ENCODE measurements at regions not wholly inside any gene's neighbourhood (a gene's known extent, or its start where the extent isn't known, plus 50 kb on each side); places are given as distances from the start of the nearest gene placed in this dataset.

- no peak for TF ChIP-seq ZNF626 (tag by site-specific recombination; IDR thresholded peaks at IDR 0.05)
- TF ChIP-seq ZFP3 (tag by site-specific recombination; IDR thresholded peaks at IDR 0.05; ENCODE audit: low read depth) = no peak
- no peak for TF ChIP-seq ZNF548 (tag by site-specific recombination; IDR thresholded peaks at IDR 0.05)
- TF ChIP-seq ZNF280D (tag by site-specific recombination; IDR thresholded peaks at IDR 0.05) = no peak
Measured at GRCh38 chr12:87796961-87797516, 232.2 kb downstream of the C12orf50 start (continued).

- ChIA-PET CTCF (no interaction called here), POLR2A (no interaction called here)
- TF ChIP-seq TRIM28 (IDR thresholded peaks at IDR 0.05; ENCODE audit: borderline replicate concordance, low read length) (no peak), SP7 (tag by site-specific recombination; IDR thresholded peaks at IDR 0.05) (no peak), ZNF660 (tag by site-specific recombination; IDR thresholded peaks at IDR 0.05) (no peak), ZNF138 (tag by site-specific recombination; IDR thresholded peaks at IDR 0.05; ENCODE audit: borderline replicate concordance) (no peak), ZNF394 (tag by site-specific recombination; IDR thresholded peaks at IDR 0.05; ENCODE audit: borderline replicate concordance) (no peak), AEBP2 (tag by site-specific recombination; IDR thresholded peaks at IDR 0.05; ENCODE audit: borderline replicate concordance) (no peak), ZNF37A (tag by site-specific recombination; IDR thresholded peaks at IDR 0.05) (no peak), SCRT1 (tag by site-specific recombination; IDR thresholded peaks at IDR 0.05; ENCODE audit: borderline replicate concordance) (no peak), ZNF624 (tag by site-specific recombination; IDR thresholded peaks at IDR 0.05) (no peak), ZNF596 (tag by site-specific recombination; IDR thresholded peaks at IDR 0.05) (no peak), ZBTB17 (tag by site-specific recombination; IDR thresholded peaks at IDR 0.05) (no peak), SCRT2 (tag by site-specific recombination; IDR thresholded peaks at IDR 0.05) (no peak), ZNF184 (tag by site-specific recombination; IDR thresholded peaks at IDR 0.05) (no peak), ZNF600 (tag by site-specific recombination; IDR thresholded peaks at IDR 0.05) (no peak), ATF2 (tag by site-specific recombination; IDR thresholded peaks at IDR 0.05; ENCODE audit: low read depth) (no peak)
- Histone ChIP-seq H3K4me3 (ENCODE audit: low read depth, low read length) (no peak overlapping the region), H3K36me3 (ENCODE audit: control insufficient read depth in 2 of 2, insufficient read depth in 1 of 2, low read length in 2 of 2) (no peaks in the 10 kb centered on the region), H3K27ac (ENCODE audit: extremely low read depth, low read depth, low read length) (no peak overlapping the region), H3K4me1 (ENCODE audit: control insufficient read depth, insufficient read depth, low read length) (no peaks in the 10 kb centered on the region), H3K9me3 (ENCODE audit: control insufficient read depth, insufficient read depth, low read depth, low read length) (no peaks in the 10 kb centered on the region)
Measured at GRCh38 chr12:87795555-87795954, 233.6 kb downstream of the C12orf50 start.

- CTCF ChIA-PET = no interaction called here
- H3K27ac ChIP-seq (ENCODE audit: extremely low read depth, low read depth, low read length) = no peak overlapping the region
- no peak for TF ChIP-seq SALL2 (tag by site-specific recombination; IDR thresholded peaks at IDR 0.05; ENCODE audit: borderline replicate concordance)
- no peak for TF ChIP-seq ZNF514 (tag by site-specific recombination; IDR thresholded peaks at IDR 0.05)
- no peak for TF ChIP-seq KLF9 (tag by site-specific recombination; IDR thresholded peaks at IDR 0.05; ENCODE audit: low read depth)
- TF ChIP-seq ZNF704 (tag by site-specific recombination; IDR thresholded peaks at IDR 0.05) = no peak
- TF ChIP-seq ZBTB48 (tag by site-specific recombination; IDR thresholded peaks at IDR 0.05) = no peak
- TF ChIP-seq ZNF248 (tag by site-specific recombination; IDR thresholded peaks at IDR 0.05) = no peak
- no peak for TF ChIP-seq KLF16 (tag by site-specific recombination; IDR thresholded peaks at IDR 0.05)
- no peak for TF ChIP-seq ZNF785 (tag by site-specific recombination; IDR thresholded peaks at IDR 0.05)
Measured at GRCh38 chr12:87794854-87795253, 234.3 kb downstream of the C12orf50 start.

More at GRCh38 chr12:87794854-87795253, 234.3 kb downstream of the C12orf50 start:
- H3K4me3 ChIP-seq (ENCODE audit: low read depth, low read length) = no peak overlapping the region
- POLR2A ChIA-PET = no interaction called here
- H3K9me3 ChIP-seq (ENCODE audit: control insufficient read depth, insufficient read depth, low read depth, low read length) = no peaks in the 10 kb centered on the region
- H3K4me1 ChIP-seq (ENCODE audit: control insufficient read depth, insufficient read depth, low read length) = no peaks in the 10 kb centered on the region
- H3K36me3 ChIP-seq (ENCODE audit: control insufficient read depth in 2 of 2, insufficient read depth in 1 of 2, low read length in 2 of 2) = no peaks in the 10 kb centered on the region
